ENCODE measurements at regions not wholly inside any gene's neighbourhood (a gene's known extent, or its start where the extent isn't known, plus 50 kb on each side); places are given as distances from the start of the nearest gene placed in this dataset.
A peak's percentile ranks its signal among the peaks of the same experiment; 100 is the strongest.

GRCh38 chr12:127507341-127507740 lies 759.6 kb upstream of the TMEM132C start:
- peaks cover 5% of the 10 kb centered on the region for H3K4me1 Mint-ChIP-seq

DNA sequence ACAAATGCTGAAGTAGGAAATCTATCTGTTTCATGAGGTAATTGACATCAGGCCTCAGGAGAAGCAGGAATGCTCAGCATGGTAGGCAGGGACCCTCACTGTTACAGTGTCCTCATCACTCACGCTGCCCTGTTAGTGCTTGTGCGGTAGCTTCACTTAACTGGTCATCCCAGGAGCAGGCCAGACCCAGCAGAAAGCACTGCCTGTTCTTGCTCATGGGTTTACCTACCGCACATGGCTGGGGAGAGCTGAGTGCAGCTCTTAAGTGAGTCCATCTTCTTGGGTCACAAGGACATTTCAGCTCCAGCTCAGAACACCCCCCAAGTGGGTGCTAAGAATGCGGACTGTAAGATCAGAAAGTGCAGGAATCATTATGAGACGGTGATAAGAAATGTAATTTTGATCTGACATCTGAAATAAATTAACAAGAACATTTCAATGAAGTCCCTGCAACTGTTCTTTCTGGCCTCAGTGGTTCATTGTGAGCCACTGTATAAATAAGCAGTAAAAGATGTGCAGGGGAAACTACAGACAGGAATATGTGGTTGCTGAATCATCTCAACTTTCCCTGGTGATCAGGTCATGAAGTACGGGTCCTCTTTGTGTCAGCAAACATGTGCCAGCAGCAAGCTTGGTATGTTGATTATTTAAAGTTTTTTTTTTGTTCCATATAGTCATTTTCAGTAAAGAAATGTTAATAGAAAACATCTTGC lies 757.7 kb upstream of the TMEM132C start:
- Histone ChIP-seq H3K9ac (no peak overlapping the region), H3F3A (ENCODE audit: low read depth) (no peaks in the 10 kb centered on the region)
- TF ChIP-seq CTCF (IDR thresholded peaks at IDR 0.05) = no peak

More at GRCh38 chr12:127507341-127507740, 759.6 kb upstream of the TMEM132C start:
- no peak overlapping the region for H3K27ac ChIP-seq
- H3K36me3 Mint-ChIP-seq = no peaks in the 10 kb centered on the region
- H2AFZ ChIP-seq (replicated peaks) = no peak overlapping the region
- H3K79me2 ChIP-seq (ENCODE audit: low read depth) = no peaks in the 10 kb centered on the region
- no peaks in the 10 kb centered on the region for H3K36me3 ChIP-seq
- H3K4me3 ChIP-seq = no peak overlapping the region
- H3K27me3 Mint-ChIP-seq (ENCODE audit: insufficient read depth, low read depth) = peaks cover 3% of the 10 kb centered on the region
- DNase-seq (ENCODE audit: low spot score) = peak; percentile 25
- H3K4me3 Mint-ChIP-seq = no peak overlapping the region
- no peaks in the 10 kb centered on the region for H3K4me1 ChIP-seq
- no peak for TF ChIP-seq EZH2phosphoT487 (IDR thresholded peaks at IDR 0.05)
- no peak for TF ChIP-seq CTCF (IDR thresholded peaks at IDR 0.05)
- TF ChIP-seq EZH2 (IDR thresholded peaks at IDR 0.05) = no peak
- no peaks in the 10 kb centered on the region for H3K9me3 ChIP-seq (ENCODE audit: low read depth)
- H3K27me3 ChIP-seq = no peaks in the 10 kb centered on the region
- peak overlapping the region; percentile 43 for H3K27ac Mint-ChIP-seq
- H3F3A ChIP-seq (ENCODE audit: low read depth) = no peaks in the 10 kb centered on the region
- no peak overlapping the region for H3K9ac ChIP-seq
- no peaks in the 10 kb centered on the region for H3K9me3 Mint-ChIP-seq
- no peaks in the 10 kb centered on the region for H4K20me1 ChIP-seq (ENCODE audit: low read depth)
- H3K4me2 ChIP-seq = no peak overlapping the region

DNA sequence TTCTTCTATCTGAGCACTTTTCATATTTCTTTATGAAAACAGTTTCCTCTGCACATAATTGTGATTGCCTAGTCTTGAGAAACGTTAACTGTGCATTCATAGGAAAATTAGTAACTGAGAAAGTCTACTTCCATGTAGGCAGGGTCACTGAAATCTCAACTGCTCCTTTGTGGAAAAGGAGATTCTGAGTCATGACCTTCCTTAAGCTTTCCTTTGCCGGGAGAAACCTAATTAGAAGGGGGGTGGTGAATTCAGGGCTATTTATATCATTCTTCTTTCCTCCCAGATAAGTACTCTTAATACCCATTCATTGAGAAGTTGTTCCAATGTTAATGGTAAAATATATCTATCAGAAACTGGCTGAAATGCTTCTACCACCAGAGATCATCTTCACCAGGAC lies 751.0 kb upstream of the TMEM132C start:
- no peak for DNase-seq (ENCODE audit: low spot score)
- Histone ChIP-seq H2AFZ (replicated peaks) (no peak overlapping the region), H3K9ac (no peak overlapping the region), H3F3A (ENCODE audit: low read depth) (no peaks in the 10 kb centered on the region), H3K27me3 (no peaks in the 10 kb centered on the region), H3K27ac (no peak overlapping the region), H3K4me2 (no peak overlapping the region), H3K79me2 (ENCODE audit: low read depth) (no peaks in the 10 kb centered on the region), H3K9me3 (ENCODE audit: low read depth) (no peaks in the 10 kb centered on the region), H4K20me1 (ENCODE audit: low read depth) (no peaks in the 10 kb centered on the region), H3K4me1 (no peaks in the 10 kb centered on the region), H3K4me3 (no peak overlapping the region), H3K36me3 (no peaks in the 10 kb centered on the region)
- Mint-ChIP-seq H3K4me3 (no peak overlapping the region), H3K27ac (no peak overlapping the region), H3K27me3 (ENCODE audit: insufficient read depth, low read depth) (peaks cover 2% of the 10 kb centered on the region), H3K4me1 (no peaks in the 10 kb centered on the region), H3K36me3 (no peaks in the 10 kb centered on the region), H3K9me3 (no peaks in the 10 kb centered on the region)
- no peak for TF ChIP-seq CTCF (IDR thresholded peaks at IDR 0.05)
- no peak for TF ChIP-seq EZH2phosphoT487 (IDR thresholded peaks at IDR 0.05)
- TF ChIP-seq EZH2 (IDR thresholded peaks at IDR 0.05) = no peak

More for the DNA sequence above, 757.7 kb upstream of the TMEM132C start:
- no peak for DNase-seq (ENCODE audit: low spot score)
- H3K27me3 Mint-ChIP-seq (ENCODE audit: insufficient read depth, low read depth) = peaks cover 2% of the 10 kb centered on the region
- Histone ChIP-seq H3K36me3 (no peaks in the 10 kb centered on the region), H3K4me1 (no peaks in the 10 kb centered on the region), H3K9me3 (ENCODE audit: low read depth) (no peaks in the 10 kb centered on the region), H3K4me3 (no peak overlapping the region), H3K79me2 (ENCODE audit: low read depth) (no peaks in the 10 kb centered on the region), H4K20me1 (ENCODE audit: low read depth) (no peaks in the 10 kb centered on the region), H3K27me3 (no peaks in the 10 kb centered on the region), H3K27ac (no peak overlapping the region), H3K4me2 (no peak overlapping the region), H2AFZ (replicated peaks) (no peak overlapping the region)
- H3K9me3 Mint-ChIP-seq = no peaks in the 10 kb centered on the region
- no peak overlapping the region for H3K4me3 Mint-ChIP-seq
- no peak overlapping the region for H3K27ac Mint-ChIP-seq
- peaks cover 5% of the 10 kb centered on the region for H3K4me1 Mint-ChIP-seq
- no peaks in the 10 kb centered on the region for H3K36me3 Mint-ChIP-seq
